Right atrium auricular region (tissue), 2 donors: ENCODE measurements at regions not wholly inside any gene's neighbourhood (a gene's known extent, or its start where the extent isn't known, plus 50 kb on each side); places are given as distances from the start of the nearest gene placed in this dataset.

Experiments used
- DNase-seq: peaks from one replicate; pipeline ENCODE4 v3.0.0-alpha.2; 2019; ENCODE audit warnings: low spot score
- H3K27ac ChIP-seq, 2 donors: fragments of 200-600 bp; sonication (generic); 1 replicate in 1 of 2; 2 replicates in 1 of 2; pipeline ENCODE4 v1.5.1; 2016 to 2019
- H3K27me3 ChIP-seq, 2 donors: fragments of 200-600 bp; sonication (generic); one replicate each; pipeline versions ENCODE4 v1.5.1 to v1.6.0; 2017 to 2019
- H3K36me3 ChIP-seq: fragments of 200-600 bp; sonication (generic); one replicate; pipeline ENCODE4 v1.5.1; 2016
- H3K4me1 ChIP-seq, 2 donors: fragments of 200-600 bp; sonication (generic); one replicate each; pipeline versions ENCODE4 v1.5.1 to v1.6.0; 2017 to 2019
- H3K4me3 ChIP-seq, 2 donors: fragments of 200-600 bp; sonication (generic); 1 replicate in 1 of 2; 2 replicates in 1 of 2; pipeline ENCODE4 v1.5.1; 2017 to 2019; ENCODE audit warnings: mild to moderate bottlenecking in 1 of 2, moderate library complexity in 1 of 2
- H3K9me3 ChIP-seq, 2 donors: fragments of 200-600 bp; sonication (generic); one replicate each; pipeline ENCODE4 v1.5.1; 2019
- CTCF ChIP-seq, 2 donors: fragments of 200-600 bp; sonication (generic); IDR thresholded peaks; one replicate each; pipeline ENCODE4 v1.5.1; 2019; ENCODE audit warnings: antibody characterized with exemption in 2 of 2

- no peak overlapping the region for H3K4me3 ChIP-seq
- DNase-seq, result no peak
- no peak overlapping the region for H3K27ac ChIP-seq
- peaks cover 0 to 11% of the 10 kb centered on the region in 2 donors for H3K4me1 ChIP-seq
- TF ChIP-seq CTCF (IDR thresholded peaks at IDR 0.05), result no peak
- H3K27me3 ChIP-seq, result no peaks in the 10 kb centered on the region
- no peaks in the 10 kb centered on the region for H3K36me3 ChIP-seq
- no peaks in the 10 kb centered on the region for H3K9me3 ChIP-seq
Measured at GRCh38 chr11:33646629-33647028, 54.0 kb downstream of the C11orf91 start.

- H3K4me3 ChIP-seq, result no peak overlapping the region
- no peak overlapping the region for H3K27ac ChIP-seq
- no peak for TF ChIP-seq CTCF (IDR thresholded peaks at IDR 0.05)
- no peak for DNase-seq
- H3K9me3 ChIP-seq, result no peaks in the 10 kb centered on the region
- peaks cover 0 to 8% of the 10 kb centered on the region in 2 donors for H3K4me1 ChIP-seq
- H3K36me3 ChIP-seq, result no peaks in the 10 kb centered on the region
- H3K27me3 ChIP-seq, result no peaks in the 10 kb centered on the region
Measured at GRCh38 chr11:33646168-33646567, 54.5 kb downstream of the C11orf91 start.

GRCh38 chr11:33645686-33646085, 54.9 kb downstream of the C11orf91 start:
- no peaks in the 10 kb centered on the region for H3K36me3 ChIP-seq
- peaks cover 0 to 13% of the 10 kb centered on the region in 2 donors for H3K4me1 ChIP-seq
- H3K27ac ChIP-seq, result no peak overlapping the region
- peak; percentile 54 for DNase-seq
- no peak overlapping the region for H3K4me3 ChIP-seq
- no peaks in the 10 kb centered on the region for H3K9me3 ChIP-seq
- TF ChIP-seq CTCF (IDR thresholded peaks at IDR 0.05), result no peak
- H3K27me3 ChIP-seq, result no peaks in the 10 kb centered on the region

- Histone ChIP-seq H3K27me3 (no peaks in the 10 kb centered on the region), H3K4me1 (peaks cover 0 to 19% of the 10 kb centered on the region in 2 donors), H3K36me3 (no peaks in the 10 kb centered on the region), H3K9me3 (no peaks in the 10 kb centered on the region), H3K27ac (no peak overlapping the region), H3K4me3 (no peak overlapping the region)
- no peak for TF ChIP-seq CTCF (IDR thresholded peaks at IDR 0.05)
- peak; percentile 23 for DNase-seq
Measured at GRCh38 chr11:33643167-33643824, 57.3 kb downstream of the C11orf91 start.

- Histone ChIP-seq H3K4me1 (peaks cover 0 to 19% of the 10 kb centered on the region in 2 donors), H3K27me3 (no peaks in the 10 kb centered on the region), H3K9me3 (no peaks in the 10 kb centered on the region), H3K36me3 (no peaks in the 10 kb centered on the region), H3K4me3 (no peak overlapping the region), H3K27ac (no peak overlapping the region)
- no peak for DNase-seq
- TF ChIP-seq CTCF (IDR thresholded peaks at IDR 0.05), result no peak
Measured at GRCh38 chr11:33642461-33643166, 58.0 kb downstream of the C11orf91 start.
